Activated T-helper 1 cell treated with anti-CD3 and anti-CD28 coated beads, Interleukin-12 subunit alpha, Interleukin-12 subunit beta, Interleukin-2, Interleukin-4 antibody, amounts not matched to agents 30 ng/mL and 10 ng/mL and 1 ng/mL, durations not matched to agents 14 hours and 24 hours and 36 hours (primary cell): ENCODE measurements at regions not wholly inside any gene's neighbourhood (a gene's known extent, or its start where the extent isn't known, plus 50 kb on each side); places are given as distances from the start of the nearest gene placed in this dataset.
"Not testable (repeated sequence)": the region's sequence is repeated elsewhere in the genome, so short reads cannot be mapped to it uniquely, and the experiment has no call there.

Experiments
- DNase-seq: peaks from one replicate; pipeline ENCODE4 v3.0.0; 2021; ENCODE audit warnings: low spot score
- H3K27ac Mint-ChIP-seq: one replicate; pipeline ENCODE4 v1.8.0; 2021; ENCODE audit warnings: mild to moderate bottlenecking, mixed read lengths
- H3K27me3 Mint-ChIP-seq: one replicate; pipeline ENCODE4 v1.8.0; 2022; ENCODE audit warnings: mild to moderate bottlenecking, moderate library complexity, mixed read lengths; ENCODE audit not compliant: insufficient read depth
- H3K36me3 Mint-ChIP-seq: one replicate; pipeline ENCODE4 v1.8.0; 2021; ENCODE audit warnings: low read depth, mixed read lengths
- H3K4me1 Mint-ChIP-seq: one replicate; pipeline ENCODE4 v1.8.0; 2021; ENCODE audit warnings: low read depth, mixed read lengths
- H3K4me3 Mint-ChIP-seq: one replicate; pipeline ENCODE4 v1.8.0; 2021; ENCODE audit warnings: mild to moderate bottlenecking, moderate library complexity, mixed read lengths
- H3K9me3 Mint-ChIP-seq: one replicate; pipeline ENCODE4 v1.8.0; 2021; ENCODE audit warnings: mixed read lengths
- intact Hi-C: fragments of 100-400 bp; cut with micrococcal nuclease; formaldehyde crosslinking; loops from one replicate; pipeline ENCODE4 v1.15.1; 2024

DNA sequence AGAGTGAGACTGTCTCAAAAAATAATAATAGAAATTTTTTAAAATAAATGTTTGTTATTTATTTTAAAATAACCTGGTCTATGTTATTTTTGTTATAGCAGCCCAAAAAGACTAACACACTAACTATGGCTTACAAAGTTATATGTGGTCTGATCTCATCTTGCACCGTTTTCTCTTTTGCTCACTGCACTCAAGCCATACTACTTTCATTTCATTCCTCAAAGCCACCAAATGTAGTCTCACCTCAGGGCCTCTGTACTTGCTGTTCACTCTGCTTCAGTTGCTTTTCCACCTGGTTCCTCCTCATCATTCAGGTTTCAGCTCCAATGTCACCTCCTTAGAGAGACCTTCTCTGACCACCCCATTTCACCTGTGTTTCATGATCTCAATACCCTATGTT, 55.2 kb upstream of the MDM1 start:
- no peak overlapping the region for H3K27ac Mint-ChIP-seq

DNA sequence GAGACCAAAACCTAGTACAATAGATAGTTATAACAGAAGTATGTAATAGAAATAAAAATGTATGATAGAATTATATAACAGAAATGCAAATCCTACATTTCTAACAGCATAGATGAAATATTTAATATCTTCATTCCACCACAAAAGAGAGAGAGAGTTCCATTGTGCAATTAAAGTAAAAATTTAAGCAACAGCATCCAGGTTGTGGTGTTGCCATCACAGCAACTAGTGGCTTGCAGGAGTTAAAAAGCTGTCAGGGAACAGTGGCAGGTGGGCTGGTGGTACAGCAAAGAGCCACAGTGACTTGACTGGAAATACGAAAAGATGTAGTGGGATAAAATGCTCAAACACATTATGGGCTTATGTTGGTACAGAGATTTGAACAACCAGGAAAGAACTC, 57.1 kb upstream of the MDM1 start:
- Mint-ChIP-seq H3K27me3 (no peaks in the 10 kb centered on the region), H3K4me3 (no peak overlapping the region), H3K4me1 (peaks cover 19% of the 10 kb centered on the region), H3K27ac (no peak overlapping the region), H3K36me3 (peaks cover 19% of the 10 kb centered on the region), H3K9me3 (peaks cover 21% of the 10 kb centered on the region)
- intact Hi-C loops: no loop called here
- no peak for DNase-seq

More for the DNA sequence above, 55.2 kb upstream of the MDM1 start:
- no peak for DNase-seq
- Mint-ChIP-seq H3K4me1 (peaks cover 25% of the 10 kb centered on the region), H3K27me3 (no peaks in the 10 kb centered on the region), H3K9me3 (peaks cover 35% of the 10 kb centered on the region), H3K36me3 (peaks cover 25% of the 10 kb centered on the region), H3K4me3 (no peak overlapping the region)
- intact Hi-C loops: no loop called here

DNA sequence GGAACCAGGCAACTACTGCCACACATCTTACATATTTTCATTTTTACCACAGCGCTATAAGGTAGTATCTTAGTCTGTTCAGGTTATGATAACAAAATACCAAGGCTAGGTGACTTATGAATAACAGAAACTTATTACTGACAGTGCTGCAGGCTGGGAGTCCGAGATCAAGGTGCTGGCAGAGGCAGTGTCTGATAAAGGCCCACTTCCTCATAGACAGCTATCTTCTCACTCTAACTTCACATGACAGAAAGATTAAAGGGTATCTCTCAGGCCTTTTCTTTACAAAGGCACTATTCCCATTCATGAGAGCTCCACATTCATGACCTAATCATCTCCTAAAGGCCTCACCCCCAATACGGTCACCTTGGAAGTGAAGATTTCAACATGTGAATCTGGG, 59.8 kb upstream of the MDM1 start:
- intact Hi-C loops: no loop called here
- no peaks in the 10 kb centered on the region for H3K27me3 Mint-ChIP-seq
- H3K4me3 Mint-ChIP-seq: no peak overlapping the region
- DNase-seq: no peak
- peaks cover 10% of the 10 kb centered on the region for H3K36me3 Mint-ChIP-seq
- H3K4me1 Mint-ChIP-seq: peaks cover 12% of the 10 kb centered on the region
- no peak overlapping the region for H3K27ac Mint-ChIP-seq
- H3K9me3 Mint-ChIP-seq: peaks cover 16% of the 10 kb centered on the region

DNA sequence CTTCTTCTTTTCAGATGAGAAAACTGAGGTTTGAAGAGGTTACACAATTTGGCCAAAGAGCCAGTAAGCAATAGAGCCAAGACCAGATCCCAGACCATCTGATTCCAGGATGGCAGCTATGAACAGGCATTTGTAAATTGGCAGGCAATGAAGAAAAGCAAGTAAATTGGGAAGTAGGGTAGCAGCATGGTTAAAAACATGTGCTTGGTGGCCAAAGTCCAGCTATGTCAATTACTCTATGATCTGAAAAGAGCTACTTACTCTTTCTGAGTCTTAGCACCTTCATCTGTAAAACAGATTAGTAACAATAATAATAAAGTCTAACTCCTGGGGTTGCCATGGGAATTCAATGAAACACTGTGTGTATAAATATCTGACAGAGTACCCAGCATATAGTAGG, 60.2 kb upstream of the MDM1 start:
- Mint-ChIP-seq H3K9me3 (peaks cover 16% of the 10 kb centered on the region), H3K4me1 (peaks cover 12% of the 10 kb centered on the region), H3K27ac (no peak overlapping the region), H3K27me3 (no peaks in the 10 kb centered on the region), H3K4me3 (no peak overlapping the region), H3K36me3 (peaks cover 11% of the 10 kb centered on the region)
- intact Hi-C loops: no loop called here
- no peak for DNase-seq

DNA sequence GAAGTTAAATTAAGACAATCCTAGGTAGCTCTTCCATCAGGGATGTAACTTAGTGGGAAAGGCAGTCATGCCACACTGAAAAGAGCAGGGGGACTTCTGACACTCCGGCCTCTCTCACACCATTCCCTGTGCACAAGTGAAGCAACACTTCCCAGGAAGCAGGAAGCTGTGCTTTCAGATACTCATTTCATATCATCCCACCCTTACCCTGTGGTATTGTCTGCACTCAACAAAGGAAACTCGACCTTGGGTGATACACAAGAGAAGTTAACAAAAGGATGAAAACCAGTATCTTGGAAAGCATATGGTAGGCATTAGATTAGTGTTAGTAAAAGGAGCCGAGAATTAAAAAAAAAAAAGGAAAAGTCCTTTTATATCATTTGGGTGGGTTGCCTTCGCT, 61.3 kb upstream of the MDM1 start:
- Mint-ChIP-seq H3K4me1 (peaks cover 14% of the 10 kb centered on the region), H3K27me3 (no peaks in the 10 kb centered on the region), H3K9me3 (peaks cover 16% of the 10 kb centered on the region), H3K27ac (no peak overlapping the region), H3K4me3 (no peak overlapping the region), H3K36me3 (peaks cover 14% of the 10 kb centered on the region)
- no peak for DNase-seq
- intact Hi-C loops: no loop called here

DNA sequence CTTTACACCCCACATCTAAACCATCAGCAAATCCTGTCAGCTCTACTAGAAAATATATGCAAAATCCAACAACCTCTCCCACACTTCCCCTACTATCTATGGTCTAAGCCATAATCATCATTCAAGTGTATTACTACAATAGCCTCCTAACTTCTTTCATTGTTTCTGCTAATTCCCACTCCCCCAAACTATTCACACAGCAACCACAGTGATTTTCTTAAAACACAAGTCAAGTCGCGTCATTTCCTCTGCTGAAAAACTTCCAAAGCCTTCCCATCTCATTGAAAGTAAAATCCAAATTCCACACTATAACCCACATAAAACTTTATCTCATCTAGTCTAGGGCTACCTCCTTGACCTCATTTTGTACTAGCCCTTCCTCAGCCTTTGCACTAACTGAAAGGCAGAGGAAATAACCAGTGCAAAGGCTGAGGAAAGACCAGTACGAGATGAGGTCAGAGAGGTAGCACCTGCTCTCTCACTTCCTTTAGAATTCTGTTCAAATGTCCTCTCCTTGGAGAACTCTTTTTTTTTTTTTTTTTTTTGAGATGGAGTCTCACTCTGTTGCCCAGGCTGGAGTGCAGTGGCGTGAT, 65.5 kb upstream of the MDM1 start:
- Mint-ChIP-seq H3K27me3 (no peaks in the 10 kb centered on the region), H3K36me3 (peaks cover 4% of the 10 kb centered on the region), H3K27ac (no peak overlapping the region), H3K4me1 (peaks cover 16% of the 10 kb centered on the region), H3K4me3 (no peak overlapping the region), H3K9me3 (peaks cover 7% of the 10 kb centered on the region)
- DNase-seq: no peak
- intact Hi-C loops: no loop called here

DNA sequence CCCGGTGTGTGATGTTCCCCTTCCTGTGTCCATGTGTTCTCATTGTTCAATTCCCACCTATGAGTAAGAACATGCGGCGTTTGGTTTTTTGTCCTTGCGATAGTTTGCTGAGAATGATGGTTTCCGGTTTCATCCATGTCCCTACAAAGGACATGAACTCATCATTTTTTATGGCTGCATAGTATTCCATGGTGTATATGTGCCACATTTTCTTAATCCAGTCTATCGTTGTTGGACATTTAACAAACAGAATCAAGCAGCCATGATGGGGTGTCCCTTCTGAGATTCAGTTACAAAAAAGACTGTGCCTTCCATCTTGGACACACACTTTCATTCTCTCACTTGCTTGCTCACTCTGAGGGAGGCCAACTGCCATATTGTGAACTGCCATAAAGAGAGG, 66.5 kb upstream of the MDM1 start:
- peaks cover 21% of the 10 kb centered on the region for H3K4me1 Mint-ChIP-seq
- H3K4me3 Mint-ChIP-seq, H3K36me3 Mint-ChIP-seq, intact Hi-C loops, H3K27me3 Mint-ChIP-seq, DNase-seq, H3K27ac Mint-ChIP-seq, H3K9me3 Mint-ChIP-seq: not testable (repeated sequence)

DNA sequence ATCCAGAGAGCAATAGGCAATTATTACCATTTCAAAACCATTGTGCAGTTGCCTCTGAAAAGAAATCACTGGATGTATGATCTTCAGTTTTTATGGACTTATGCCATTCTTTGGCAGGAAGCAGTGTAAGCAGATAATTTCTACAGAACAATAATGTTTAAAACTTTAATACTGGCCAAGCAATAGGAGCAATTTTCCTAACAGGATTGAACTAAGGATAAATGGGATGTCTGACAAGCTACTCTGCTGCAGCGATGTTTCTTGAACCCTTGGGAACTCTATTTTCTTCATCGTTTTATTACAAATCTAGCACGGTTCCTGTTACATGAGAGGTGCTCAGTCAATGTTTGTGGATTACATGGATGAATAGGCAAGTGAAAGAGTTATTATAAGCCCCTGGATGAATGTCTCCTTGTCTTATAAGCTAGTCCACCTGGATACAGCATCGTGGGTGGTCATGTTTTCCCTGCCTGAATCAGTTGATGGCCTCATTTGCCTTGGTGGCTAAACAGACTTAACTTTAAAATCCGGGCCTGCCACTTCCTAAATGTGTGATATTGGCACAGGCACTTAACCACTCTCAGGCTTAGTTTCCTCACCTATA, 68.2 kb upstream of the MDM1 start:
- Mint-ChIP-seq H3K27ac (no peak overlapping the region), H3K4me1 (peaks cover 26% of the 10 kb centered on the region), H3K27me3 (no peaks in the 10 kb centered on the region), H3K4me3 (no peak overlapping the region), H3K9me3 (peaks cover 7% of the 10 kb centered on the region), H3K36me3 (peaks cover 5% of the 10 kb centered on the region)
- intact Hi-C loops: no loop called here
- no peak for DNase-seq

DNA sequence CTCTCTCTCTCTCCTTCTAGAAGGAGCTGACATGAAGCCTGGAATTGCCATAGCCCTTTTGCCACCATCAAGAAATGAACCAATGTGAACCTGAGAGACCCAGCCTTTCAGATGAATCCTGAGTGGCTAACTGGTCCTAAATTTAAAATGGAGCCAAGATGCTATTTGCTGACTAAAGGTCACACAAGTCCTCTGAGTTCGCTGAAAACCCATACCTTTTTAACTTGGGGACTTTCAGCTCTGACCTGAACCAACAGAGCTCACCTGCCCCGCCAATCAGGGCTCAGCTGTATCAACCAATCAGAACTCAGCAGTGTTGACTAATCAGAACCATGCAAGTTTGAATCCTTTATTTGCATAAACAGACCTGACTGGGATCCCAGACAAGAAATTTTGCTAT, 70.3 kb upstream of the MDM1 start:
- intact Hi-C loops: no loop called here
- H3K27me3 Mint-ChIP-seq: no peaks in the 10 kb centered on the region
- H3K27ac Mint-ChIP-seq: no peak overlapping the region
- H3K4me1 Mint-ChIP-seq: peaks cover 44% of the 10 kb centered on the region
- peaks cover 7% of the 10 kb centered on the region for H3K9me3 Mint-ChIP-seq
- DNase-seq: no peak
- H3K4me3 Mint-ChIP-seq: no peak overlapping the region
- peaks cover 4% of the 10 kb centered on the region for H3K36me3 Mint-ChIP-seq

DNA sequence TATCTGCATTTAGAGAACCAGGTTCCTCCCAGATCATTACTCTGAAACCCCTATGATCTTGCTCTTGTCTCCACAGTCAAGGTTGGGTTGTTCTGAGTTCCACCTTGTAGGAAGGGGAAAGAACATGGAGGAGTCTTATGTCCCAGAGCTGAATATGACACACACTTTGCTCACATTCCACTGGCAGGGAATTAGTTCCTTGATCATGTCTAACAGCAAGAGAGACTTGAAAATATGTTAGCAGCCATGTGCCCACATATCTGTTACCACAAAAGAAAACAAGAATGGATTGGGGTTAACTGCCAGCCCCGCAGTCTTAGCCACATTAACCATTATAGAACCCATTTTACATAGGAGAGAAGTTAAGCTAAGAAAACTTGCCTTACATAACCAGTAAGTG, 71.1 kb upstream of the MDM1 start:
- peaks cover 7% of the 10 kb centered on the region for H3K9me3 Mint-ChIP-seq
- intact Hi-C loops: no loop called here
- no peak overlapping the region for H3K27ac Mint-ChIP-seq
- peaks cover 40% of the 10 kb centered on the region for H3K4me1 Mint-ChIP-seq
- H3K36me3 Mint-ChIP-seq: peaks cover 1% of the 10 kb centered on the region
- DNase-seq: no peak
- no peaks in the 10 kb centered on the region for H3K27me3 Mint-ChIP-seq
- no peak overlapping the region for H3K4me3 Mint-ChIP-seq

DNA sequence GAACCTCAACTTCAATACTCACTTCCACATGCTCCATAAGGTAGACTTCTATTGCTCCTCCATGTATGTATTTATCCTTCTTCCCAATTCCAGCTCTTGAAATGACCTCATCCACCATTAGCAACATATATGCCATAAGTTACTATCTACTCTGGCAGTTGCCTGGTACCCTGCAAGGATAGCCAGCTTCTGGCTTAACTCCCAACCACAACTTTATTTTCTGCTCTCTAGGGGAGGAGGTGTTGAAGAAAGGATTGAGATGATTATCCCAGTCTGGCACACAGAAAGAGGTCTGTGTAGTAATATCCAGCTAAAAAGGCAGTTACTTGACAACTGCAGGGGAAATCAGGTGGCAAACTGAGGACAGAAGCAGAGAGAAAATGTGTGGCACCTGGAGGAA, 71.5 kb upstream of the MDM1 start:
- no peak for DNase-seq
- Mint-ChIP-seq H3K4me3 (no peak overlapping the region), H3K27me3 (no peaks in the 10 kb centered on the region), H3K4me1 (peaks cover 40% of the 10 kb centered on the region), H3K9me3 (peaks cover 7% of the 10 kb centered on the region), H3K27ac (no peak overlapping the region), H3K36me3 (peaks cover 1% of the 10 kb centered on the region)
- intact Hi-C loops: no loop called here

DNA sequence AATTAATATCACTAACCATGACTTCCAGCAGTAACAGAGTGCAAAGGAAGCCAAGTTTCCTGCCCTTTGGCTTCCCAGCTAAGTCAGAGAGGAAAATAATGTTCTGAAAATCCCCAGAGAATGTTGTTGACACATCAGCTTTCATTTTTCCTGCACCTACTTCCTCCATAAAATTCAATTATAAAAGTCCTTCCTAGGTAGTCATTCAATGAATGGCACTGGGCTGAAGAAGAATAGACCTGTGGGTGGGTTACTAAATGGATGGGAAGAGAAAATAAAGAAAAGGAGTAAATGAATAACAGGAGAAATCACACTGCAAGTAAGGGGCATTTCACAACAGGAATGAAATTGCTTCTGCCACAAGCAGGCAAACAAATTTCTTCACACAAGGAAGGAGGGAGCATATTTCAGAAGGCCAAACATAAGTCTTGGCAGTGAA, 73.2 kb upstream of the MDM1 start:
- DNase-seq: no peak
- intact Hi-C loops: no loop called here

DNA sequence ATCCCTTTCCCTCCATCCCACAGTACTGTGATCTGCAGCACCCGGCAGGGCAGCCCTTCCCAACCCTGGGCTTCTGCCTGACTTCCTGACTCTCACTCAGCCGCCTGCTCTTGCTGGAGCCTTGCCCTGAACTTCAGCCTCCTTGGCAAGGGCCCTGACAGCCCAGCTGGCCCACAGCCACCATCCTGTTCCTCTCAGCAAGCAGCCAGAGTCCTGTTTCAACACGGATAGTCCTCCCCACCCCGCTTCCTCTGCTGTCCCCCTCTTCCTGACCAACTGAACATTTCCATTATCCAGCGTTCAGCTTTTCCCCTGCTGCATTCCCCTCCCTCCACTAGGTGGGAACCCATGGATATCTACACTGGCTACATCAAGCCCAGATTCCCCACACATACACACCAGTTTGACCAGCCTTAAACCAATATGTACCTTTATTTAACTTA, 74.0 kb upstream of the MDM1 start:
- H3K4me3 Mint-ChIP-seq: no peak overlapping the region
- peaks cover 2% of the 10 kb centered on the region for H3K27me3 Mint-ChIP-seq
- no peaks in the 10 kb centered on the region for H3K9me3 Mint-ChIP-seq
- intact Hi-C loops: no loop called here
- DNase-seq: no peak
- peaks cover 44% of the 10 kb centered on the region for H3K4me1 Mint-ChIP-seq
- no peak overlapping the region for H3K27ac Mint-ChIP-seq
- peaks cover 1% of the 10 kb centered on the region for H3K36me3 Mint-ChIP-seq

More for the DNA sequence above, 73.2 kb upstream of the MDM1 start:
- H3K36me3 Mint-ChIP-seq: peaks cover 1% of the 10 kb centered on the region
- H3K4me1 Mint-ChIP-seq: peaks cover 44% of the 10 kb centered on the region
- no peaks in the 10 kb centered on the region for H3K9me3 Mint-ChIP-seq
- no peaks in the 10 kb centered on the region for H3K27me3 Mint-ChIP-seq
- H3K4me3 Mint-ChIP-seq: no peak overlapping the region
- no peak overlapping the region for H3K27ac Mint-ChIP-seq

DNA sequence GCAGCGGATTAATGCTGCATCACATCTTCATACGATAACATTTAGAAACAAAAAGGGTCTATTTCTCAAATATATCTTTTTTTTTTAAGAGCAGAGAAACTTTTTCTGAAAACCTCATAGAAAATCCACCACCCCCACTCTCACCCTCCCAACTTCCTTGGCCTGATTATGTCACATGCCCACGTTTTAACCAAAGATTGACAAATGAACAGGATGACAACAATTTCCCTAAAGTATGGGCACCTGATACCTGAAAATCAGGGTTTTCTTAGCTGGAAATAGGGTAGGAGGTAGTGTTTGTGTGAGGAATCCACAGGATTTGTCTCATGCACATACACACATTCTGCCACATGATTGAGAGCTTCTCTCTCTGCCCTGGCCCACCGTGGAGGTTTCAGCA, 74.7 kb upstream of the MDM1 start:
- intact Hi-C loops: no loop called here
- peaks cover 2% of the 10 kb centered on the region for H3K27me3 Mint-ChIP-seq
- peaks cover 1% of the 10 kb centered on the region for H3K36me3 Mint-ChIP-seq
- peaks cover 44% of the 10 kb centered on the region for H3K4me1 Mint-ChIP-seq
- no peak overlapping the region for H3K4me3 Mint-ChIP-seq
- H3K27ac Mint-ChIP-seq: peak overlapping the region; percentile 7
- DNase-seq: no peak
- no peaks in the 10 kb centered on the region for H3K9me3 Mint-ChIP-seq
